RWPE1 (cell line): ENCODE measurements at regions not wholly inside any gene's neighbourhood (a gene's known extent, or its start where the extent isn't known, plus 50 kb on each side); places are given as distances from the start of the nearest gene placed in this dataset.
A peak's percentile ranks its signal among the peaks of the same experiment; 100 is the strongest.

Experiments
- CTCF ChIA-PET: fragments of 350-600 bp; sonication (Branson Sonifier 250); formaldehyde crosslinking; extraction: SDS; loops from one replicate; lab custom pipeline; 2021; lab: Yijun Ruan, JAX
- POLR2A ChIA-PET: fragments of 400-600 bp; formaldehyde crosslinking; extraction: SDS; loops from one replicate; lab custom pipeline; 2020; ENCODE audit warnings: antibody characterized with exemption; ENCODE audit not compliant: low non-redundant PET; lab: Yijun Ruan, JAX
- DNase-seq: peaks from one replicate; pipeline ENCODE4 v3.0.0; 2012; ENCODE audit warnings: low spot score
- H3K27ac ChIP-seq: fragments of 450-650 bp; 2 replicates; pipeline ENCODE4 v1.5.1; 2017
- CTCF ChIP-seq: fragments of 450-650 bp; conservative IDR thresholded peaks from 2 replicates; pipeline ENCODE4 v1.5.1; 2017; ENCODE audit warnings: low read depth, mild to moderate bottlenecking

- DNase-seq: no peak
- POLR2A ChIA-PET: no interaction called here
- no peak overlapping the region for H3K27ac ChIP-seq
- CTCF ChIA-PET: no interaction called here
- no peak for TF ChIP-seq CTCF
Observed at GRCh38 chr16:79407005-79407404, 193.5 kb downstream of the MAF start.

GRCh38 chr16:79404571-79404970 is 196.0 kb downstream of the MAF start:
- ChIA-PET CTCF (interaction anchor here (0.6 kb wide), 1 partner anchor 826 kb away, joined by 4 read pairs; no protein-coding TSS in a partner anchor), POLR2A (no interaction called here)
- H3K27ac ChIP-seq: no peak overlapping the region
- TF ChIP-seq CTCF: no peak
- no peak for DNase-seq

GRCh38 chr16:79403534-79403933 is 197.0 kb downstream of the MAF start:
- ChIA-PET CTCF (no interaction called here), POLR2A (no interaction called here)
- no peak for TF ChIP-seq CTCF
- no peak overlapping the region for H3K27ac ChIP-seq
- DNase-seq: no peak

GRCh38 chr16:79402920-79403319 is 197.6 kb downstream of the MAF start:
- DNase-seq: no peak
- peak overlapping the region; percentile 23 for H3K27ac ChIP-seq
- CTCF ChIA-PET: interaction anchor here (0.7 kb wide), 1 partner anchor 38 kb away, joined by 3 read pairs; no protein-coding TSS in a partner anchor
- POLR2A ChIA-PET: no interaction called here
- TF ChIP-seq CTCF: no peak

- ChIA-PET CTCF (no interaction called here), POLR2A (no interaction called here)
- peak overlapping the region; percentile 23 for H3K27ac ChIP-seq
- no peak for TF ChIP-seq CTCF
- DNase-seq: peak; percentile 71
Observed at GRCh38 chr16:79402356-79402755, 198.2 kb downstream of the MAF start.

GRCh38 chr16:79401782-79402181 is 198.8 kb downstream of the MAF start:
- CTCF ChIA-PET: no interaction called here
- DNase-seq: no peak
- POLR2A ChIA-PET: no interaction called here
- H3K27ac ChIP-seq: no peak overlapping the region
- TF ChIP-seq CTCF: no peak
